Left colon (tissue), 2 donors: ENCODE measurements at regions not wholly inside any gene's neighbourhood (a gene's known extent, or its start where the extent isn't known, plus 50 kb on each side); places are given as distances from the start of the nearest gene placed in this dataset.

Source experiments
- ATAC-seq: fragments of 200-7000 bp; cut with Tn5 transposase; one replicate; pipeline ENCODE4 v1.9.1; 2020; ENCODE audit warnings: mild to moderate bottlenecking, moderate library complexity
- DNase-seq, 2 donors: peaks; one replicate each; pipeline ENCODE4 v3.0.0-alpha.2; 2020
- intact Hi-C, 2 donors: fragments of 100-400 bp; cut with DNase I in 1 of 2; cut with micrococcal nuclease in 1 of 2; formaldehyde crosslinking; loops; one replicate each; pipeline versions ENCODE4 v1.11.2 to v1.14.0; 2022; cut with DNase I, micrococcal nuclease
- donor health status: DM: no; HTN: no; CAD: no.
- donor health status: DM: yes; HTN: yes; CAD: no.

DNA sequence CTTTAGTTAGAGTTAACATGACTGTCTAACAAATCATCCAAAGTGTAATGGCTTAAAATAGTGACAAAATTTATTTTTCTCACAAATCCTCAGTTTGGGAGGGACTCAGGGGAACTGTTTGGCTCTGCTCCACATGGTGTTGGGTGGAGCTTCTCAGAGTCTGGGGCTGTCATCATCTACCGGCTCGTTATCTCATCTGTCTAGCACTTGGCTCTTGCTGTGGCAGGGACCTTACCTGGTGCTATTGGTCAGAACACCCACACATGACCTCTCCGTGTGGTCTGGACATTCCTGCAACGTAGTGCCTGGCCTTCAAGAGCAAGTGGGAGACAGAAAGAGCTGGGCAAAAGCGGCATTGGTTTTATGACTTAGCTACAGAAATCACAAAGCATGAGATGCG is 866.9 kb upstream of the FRG1 start:
- no peak for DNase-seq
- ATAC-seq = no peak
- intact Hi-C loops = no loop called here

DNA sequence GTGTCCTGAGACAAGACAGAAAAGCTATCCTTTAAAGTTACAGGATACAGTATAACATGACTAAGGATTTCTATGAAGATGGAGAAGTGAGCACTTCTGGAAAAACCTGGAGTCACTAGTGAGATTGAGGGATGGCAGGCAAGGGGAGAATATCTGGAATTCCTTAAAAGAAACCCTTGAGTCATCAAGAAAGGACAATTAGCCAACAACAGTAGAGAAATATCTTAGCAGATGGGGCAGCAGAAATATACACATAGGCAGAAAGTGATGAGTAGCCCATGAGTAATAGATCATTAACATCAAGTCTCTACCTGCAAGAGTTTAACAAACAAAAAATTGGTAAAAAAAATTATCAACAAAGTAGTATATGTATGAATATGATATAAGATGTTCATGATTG is 858.8 kb upstream of the FRG1 start:
- intact Hi-C loops = no loop called here

DNA sequence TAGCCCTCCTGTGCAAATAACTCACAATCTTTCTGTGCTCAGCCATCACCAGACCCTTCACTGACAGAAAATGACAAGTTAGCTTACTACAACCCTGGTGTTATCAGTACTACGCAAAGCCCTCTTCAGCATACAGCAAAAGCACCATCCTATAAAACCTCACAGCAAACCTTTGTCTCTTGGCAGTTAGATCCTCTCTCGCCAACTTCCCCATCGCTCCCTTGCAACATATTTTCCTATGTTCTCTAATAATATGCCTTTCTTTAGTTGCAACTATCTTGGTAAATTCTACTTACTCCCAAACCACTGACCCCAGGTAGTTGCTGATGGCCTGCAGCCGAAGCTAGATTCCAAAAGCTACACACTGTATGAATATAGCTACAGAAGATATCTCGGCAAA is 856.9 kb upstream of the FRG1 start:
- intact Hi-C loops = no loop called here
- DNase-seq (no peak), ATAC-seq (no peak)

More for the DNA sequence above, 858.8 kb upstream of the FRG1 start:
- no peak for ATAC-seq
- DNase-seq = no peak

DNA sequence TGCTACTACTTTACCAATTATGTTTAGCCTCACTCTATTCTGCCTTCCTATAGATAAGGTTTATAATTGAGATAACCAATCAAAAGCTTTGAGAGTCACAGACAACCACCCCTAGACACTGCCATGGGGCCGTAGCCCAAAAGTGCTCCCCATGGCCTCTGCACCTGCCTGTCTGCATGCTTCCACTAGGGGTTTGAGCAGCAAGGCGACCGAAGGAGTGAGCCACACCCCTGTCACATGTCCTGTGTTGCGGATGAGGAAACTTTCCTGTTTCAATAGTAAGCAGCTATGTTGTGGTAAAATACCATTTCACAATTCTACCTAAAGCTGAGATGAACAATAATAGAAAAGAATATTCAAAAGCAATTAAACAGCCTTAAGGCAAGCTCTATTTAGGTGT is 856.0 kb upstream of the FRG1 start:
- intact Hi-C loops = no loop called here
- ATAC-seq (no peak), DNase-seq (no peak)

DNA sequence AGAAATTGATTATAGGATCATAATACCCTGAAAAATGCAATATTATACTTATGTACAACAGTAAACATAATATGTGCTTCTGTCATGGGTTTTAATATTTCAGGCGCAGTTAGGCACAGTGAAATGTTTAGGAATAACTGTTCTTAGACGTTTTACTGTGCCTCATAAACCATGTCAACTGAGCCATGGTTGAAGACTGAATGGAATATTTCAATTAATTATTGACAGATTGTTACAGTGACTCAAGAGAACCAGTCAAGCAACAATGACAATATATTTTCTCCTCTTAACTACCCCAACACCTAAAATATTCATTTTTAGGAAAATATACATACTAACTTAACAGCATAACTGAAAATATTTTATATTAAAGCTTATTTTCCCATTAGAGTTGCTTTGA is 852.7 kb upstream of the FRG1 start:
- ATAC-seq (no peak), DNase-seq (no peak)
- intact Hi-C loops = no loop called here

DNA sequence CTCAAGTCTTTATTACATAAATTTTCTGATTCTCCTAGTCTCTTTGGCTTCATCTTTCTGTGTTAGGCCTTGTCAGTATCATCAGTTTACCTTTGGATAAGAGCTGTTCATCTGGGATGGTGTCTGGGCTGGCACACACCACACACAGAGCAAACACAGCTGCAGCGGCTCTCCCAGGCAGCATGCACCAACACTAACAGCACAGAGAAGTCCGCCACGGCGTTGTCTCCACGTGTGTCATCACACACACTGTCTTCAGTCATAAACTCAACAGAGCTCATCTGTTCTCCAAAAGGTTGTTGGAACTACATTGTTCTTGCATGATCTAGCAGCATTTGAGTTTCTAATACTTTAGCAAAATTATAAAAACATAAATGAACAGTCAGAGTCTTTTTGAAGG is 851.9 kb upstream of the FRG1 start:
- ATAC-seq (no peak), DNase-seq (no peak)
- intact Hi-C loops = no loop called here

DNA sequence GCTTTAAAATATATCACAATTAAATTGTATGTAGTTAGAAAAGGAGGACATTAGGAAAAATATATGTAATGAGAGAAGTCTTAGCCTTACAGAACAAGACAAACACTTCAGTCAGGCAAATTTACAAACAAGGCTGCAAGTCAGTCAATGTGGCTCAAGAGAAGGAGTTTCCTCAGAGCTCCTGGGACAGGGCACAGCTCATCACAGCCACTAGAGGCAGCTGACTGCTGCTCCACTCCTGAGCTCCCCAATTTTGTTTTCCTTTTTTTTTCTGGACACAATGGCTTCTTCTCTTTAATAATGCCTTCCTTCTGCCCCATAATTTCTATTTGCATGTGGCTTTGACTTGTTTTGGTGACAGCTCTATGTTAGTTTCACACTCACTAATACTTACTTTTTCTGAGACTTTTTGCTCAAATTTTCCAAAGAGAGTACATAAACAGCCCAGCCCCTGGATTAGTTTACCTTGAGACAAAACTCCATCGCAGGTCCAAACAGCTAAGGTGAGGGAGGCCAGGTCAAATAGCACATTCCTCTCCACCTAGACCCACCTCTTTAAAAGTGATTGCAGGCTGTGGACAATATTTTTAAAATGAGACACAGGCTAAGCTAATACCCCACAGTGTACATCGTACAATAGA is 850.4 kb upstream of the FRG1 start:
- DNase-seq (no peak), ATAC-seq (no peak)
- intact Hi-C loops = no loop called here

DNA sequence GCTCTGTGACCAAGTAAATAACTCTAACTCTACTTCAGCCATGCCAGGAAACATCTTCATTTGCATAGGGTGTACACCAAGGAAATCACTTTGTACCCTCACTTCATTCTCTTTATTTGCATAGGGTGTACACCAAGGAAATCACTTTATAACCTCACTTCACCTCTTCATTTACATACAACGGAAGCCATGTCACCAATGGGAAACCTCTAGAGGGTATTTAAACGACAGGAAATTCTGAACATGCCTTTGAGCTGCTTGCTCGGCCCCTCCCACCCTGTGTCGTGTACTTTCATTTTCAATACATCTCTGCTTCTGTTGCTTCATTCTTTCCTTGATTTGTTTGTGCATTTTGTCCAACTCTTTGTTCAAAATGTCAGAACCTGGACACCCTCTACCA is 848.1 kb upstream of the FRG1 start:
- intact Hi-C loops = no loop called here
- ATAC-seq (no peak), DNase-seq (no peak)

DNA sequence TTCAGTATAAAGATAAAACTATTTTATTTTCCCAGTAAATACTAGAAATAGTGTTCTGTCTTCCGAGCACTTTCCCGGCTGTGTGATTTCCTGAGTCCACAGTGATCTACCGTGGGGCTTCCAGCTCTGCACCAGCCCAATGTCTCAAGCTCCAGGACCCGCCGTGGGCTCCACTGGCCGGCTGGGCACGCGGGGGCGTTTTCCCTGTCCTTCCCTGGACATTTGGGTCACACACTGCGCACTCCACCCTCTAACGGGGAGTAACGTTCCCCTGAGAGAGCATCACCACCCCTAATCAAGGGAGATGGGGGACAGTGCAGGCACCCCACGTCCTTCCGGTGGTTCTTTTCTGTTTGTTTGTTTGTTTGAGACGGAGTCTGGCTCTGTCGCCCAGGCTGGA is 844.6 kb upstream of the FRG1 start:
- ATAC-seq (no peak), DNase-seq (no peak)
- intact Hi-C loops = no loop called here

DNA sequence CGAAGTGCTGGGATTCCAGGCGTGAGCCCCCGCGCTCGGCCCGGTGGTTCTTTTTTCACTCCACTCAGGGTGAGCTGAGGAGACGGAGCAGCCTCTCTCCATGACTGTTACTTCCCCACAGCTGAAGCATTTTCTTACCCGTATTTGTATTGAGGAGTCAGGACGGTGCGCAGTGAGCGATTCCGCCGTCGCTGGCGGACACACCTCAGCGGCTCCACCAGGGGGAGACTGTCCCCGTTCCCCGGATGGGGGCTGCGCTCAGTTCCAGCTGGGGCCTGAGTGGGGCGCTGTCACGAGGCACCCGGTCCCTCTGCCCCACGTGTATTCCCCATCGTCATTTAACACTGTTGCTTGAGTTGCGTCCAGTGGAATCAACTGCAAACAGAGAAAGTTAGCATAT is 844.0 kb upstream of the FRG1 start:
- no peak for DNase-seq
- intact Hi-C loops = no loop called here

DNA sequence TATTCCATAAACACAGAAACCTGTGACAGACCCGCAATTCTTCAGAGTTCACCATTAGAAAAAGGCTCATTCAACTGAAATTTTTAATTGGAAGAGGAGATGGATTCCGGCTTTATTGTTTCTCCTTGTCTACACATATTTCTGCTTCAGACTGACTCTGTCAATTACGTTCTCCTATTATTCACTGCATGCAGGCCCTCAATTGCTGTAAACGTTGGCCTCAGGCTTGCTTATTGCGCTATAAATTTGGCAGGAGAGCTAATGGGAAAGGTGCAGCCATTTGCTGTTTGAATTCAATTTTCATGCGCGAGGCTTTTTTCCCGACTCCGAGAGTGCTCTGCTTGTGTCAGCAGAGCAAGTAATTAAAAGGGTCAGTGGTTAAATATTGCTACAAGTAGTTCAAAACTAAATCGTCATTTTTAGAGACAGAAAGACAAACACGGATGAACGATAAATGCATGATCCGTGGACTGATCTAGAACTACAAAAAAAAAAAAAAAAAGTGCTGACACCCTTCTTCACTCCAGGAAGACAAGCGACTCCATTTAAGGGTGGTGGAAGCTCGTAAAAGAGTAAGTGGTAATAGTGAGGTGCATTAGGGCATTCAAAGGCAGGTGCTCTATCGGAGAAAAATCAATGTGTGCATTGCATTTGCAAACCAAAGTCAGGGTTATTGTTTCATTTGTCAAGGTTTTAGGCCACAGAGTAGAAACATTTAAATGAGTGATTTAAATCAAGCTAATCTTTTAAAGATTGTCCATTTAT is 841.6 kb upstream of the FRG1 start:
- ATAC-seq = no peak
- intact Hi-C loops = no loop called here
- no peak for DNase-seq

More for the DNA sequence above, 844.0 kb upstream of the FRG1 start:
- ATAC-seq = no peak

DNA sequence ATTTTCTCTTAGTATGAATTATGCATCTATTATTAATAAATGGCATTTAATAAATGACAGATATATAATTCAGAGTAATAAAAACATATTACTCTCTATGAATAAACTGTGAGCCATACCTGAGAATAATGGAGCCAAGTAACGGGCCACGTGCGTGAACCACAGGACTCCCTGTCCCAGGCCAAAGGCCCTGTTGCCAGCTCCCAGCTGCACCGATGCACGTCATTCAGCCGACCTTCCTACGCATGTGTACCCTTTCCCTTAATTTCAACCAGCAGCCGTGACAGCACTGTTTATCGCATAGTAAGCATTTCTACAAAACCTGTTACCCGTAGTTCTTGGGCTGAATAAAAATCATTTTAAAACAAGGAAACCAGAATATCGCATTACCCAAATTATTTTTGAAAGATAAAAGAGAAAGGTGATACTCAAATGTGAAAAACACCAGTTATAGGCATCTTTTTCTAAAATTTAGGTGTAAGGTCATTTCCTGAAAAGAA is 827.2 kb upstream of the FRG1 start:
- DNase-seq = no peak
- ATAC-seq = no peak
- intact Hi-C loops = no loop called here

DNA sequence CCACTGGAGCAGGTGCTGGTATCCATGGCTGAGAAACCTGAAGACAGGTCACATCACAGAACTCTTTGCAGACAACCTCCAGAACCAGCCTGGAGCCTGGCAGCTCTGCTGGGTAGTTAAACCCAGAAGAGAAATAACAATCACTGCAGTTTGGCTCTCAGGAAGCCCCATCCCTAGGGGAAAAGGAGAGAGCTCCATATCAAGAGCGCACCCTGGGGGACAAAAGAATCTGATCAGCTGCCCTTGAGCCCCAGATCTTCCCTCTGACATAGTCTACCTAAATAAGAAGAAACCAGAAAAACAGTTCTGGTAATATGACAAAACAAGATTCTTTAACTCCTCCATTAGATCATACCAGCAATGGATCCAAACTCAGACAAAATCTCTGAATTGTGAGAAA is 823.2 kb upstream of the FRG1 start:
- intact Hi-C loops = no loop called here
- ATAC-seq (no peak), DNase-seq (no peak)

DNA sequence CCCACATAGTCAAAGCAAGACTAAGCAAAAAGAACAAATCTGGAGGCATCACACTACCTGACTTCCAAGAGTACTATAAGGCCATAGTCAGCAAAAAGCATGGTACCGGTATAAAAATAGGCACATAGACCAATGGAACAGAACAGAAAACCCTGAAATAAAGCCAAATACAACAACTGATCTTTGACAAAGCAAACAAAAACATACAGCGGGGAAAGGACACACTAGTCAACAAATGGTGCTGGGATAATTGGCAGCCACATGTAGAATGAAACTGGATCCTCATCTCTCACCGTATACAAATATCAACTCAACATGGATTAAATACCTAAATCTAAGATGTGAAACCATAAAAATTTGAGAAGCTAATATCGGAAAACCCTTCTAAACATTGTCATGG is 819.3 kb upstream of the FRG1 start:
- intact Hi-C loops = no loop called here
- no peak for DNase-seq
- ATAC-seq = no peak

DNA sequence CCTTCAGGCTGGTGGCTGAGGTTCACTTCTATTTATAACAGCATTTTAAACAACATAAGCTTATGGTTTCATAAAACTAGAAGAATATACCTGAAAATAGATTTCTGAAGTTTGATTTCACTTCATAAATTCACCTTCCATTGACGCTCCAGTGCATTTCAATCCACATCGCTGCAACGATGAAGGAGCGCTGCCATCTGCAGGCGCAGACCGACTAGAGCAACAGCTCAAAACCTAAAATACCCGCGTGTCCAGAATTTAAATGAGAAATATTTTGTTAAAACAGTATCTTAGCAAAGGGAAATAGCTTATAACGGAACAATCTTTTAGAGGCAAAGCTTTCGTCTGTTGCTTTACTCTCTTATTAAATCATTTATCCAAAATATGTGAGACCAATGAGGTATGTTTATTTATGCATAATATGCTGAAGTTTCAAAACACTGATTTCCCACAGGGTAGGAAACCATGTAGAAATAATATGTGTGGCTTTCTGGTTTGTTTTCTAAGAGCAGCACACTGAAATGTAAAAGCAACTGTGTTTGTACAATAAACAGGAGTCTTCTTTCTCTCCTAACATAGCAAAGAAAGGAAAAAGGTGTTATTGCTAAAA is 816.4 kb upstream of the FRG1 start:
- no peak for ATAC-seq
- DNase-seq = no peak
- intact Hi-C loops = no loop called here

DNA sequence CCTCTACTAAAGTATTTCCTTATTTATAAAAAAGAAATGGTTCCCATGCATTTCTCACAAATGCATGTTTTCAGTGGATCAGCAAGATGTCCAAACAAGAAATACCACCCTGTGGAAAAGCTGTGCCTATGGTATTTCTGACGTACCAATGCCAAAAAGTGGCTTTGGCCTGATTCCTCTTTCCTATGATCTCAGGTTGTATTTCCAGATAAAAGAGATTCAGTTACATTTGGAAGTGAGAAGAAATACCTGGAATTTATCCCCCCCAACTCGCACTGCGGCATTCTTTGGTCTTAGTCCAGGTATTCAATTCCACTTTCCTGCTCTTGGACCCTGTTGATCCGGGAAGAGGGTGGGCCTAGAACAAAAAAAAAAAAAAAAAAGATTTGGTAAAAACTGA is 815.9 kb upstream of the FRG1 start:
- DNase-seq = no peak
- intact Hi-C loops = no loop called here

DNA sequence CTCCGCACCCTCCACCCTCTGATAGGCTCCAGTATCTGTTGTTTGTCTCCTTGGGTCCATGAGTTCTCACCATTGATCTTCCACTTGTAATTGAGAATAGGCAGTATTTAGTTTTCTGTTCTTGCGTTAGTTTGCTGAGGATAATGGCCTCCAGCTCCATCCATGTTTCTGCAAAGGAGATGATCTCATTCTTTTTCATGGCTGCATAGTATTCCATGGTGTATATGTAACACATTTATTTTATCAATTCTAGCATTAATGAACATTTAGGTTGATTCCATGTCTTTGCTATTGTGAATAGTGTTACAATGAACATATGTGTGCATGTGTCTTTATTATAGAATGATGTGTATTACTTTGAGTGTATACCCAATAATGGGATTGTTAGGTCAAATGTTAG is 814.6 kb upstream of the FRG1 start:
- intact Hi-C loops = no loop called here
- DNase-seq = no peak

More for the DNA sequence above, 815.9 kb upstream of the FRG1 start:
- ATAC-seq = no peak

DNA sequence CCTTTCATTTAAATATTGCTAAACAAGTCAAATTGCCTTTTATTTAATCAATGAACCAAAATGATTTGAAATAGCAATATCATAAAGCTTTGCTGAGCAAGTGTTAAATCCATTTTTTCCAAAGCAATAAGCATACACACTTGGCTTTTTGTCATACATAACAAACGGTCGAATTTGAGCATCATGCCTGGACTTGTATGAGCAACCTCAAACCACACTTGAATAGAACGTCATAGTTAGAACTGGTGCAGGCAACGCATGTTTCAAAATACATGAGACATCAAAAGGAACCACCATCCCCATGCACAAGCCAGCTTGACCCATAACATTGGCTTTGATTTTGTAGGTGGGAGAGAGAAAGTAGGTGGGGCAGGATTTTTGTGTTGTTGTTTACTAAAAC is 812.3 kb upstream of the FRG1 start:
- intact Hi-C loops = no loop called here
- no peak for ATAC-seq

More for the DNA sequence above, 814.6 kb upstream of the FRG1 start:
- no peak for ATAC-seq

DNA sequence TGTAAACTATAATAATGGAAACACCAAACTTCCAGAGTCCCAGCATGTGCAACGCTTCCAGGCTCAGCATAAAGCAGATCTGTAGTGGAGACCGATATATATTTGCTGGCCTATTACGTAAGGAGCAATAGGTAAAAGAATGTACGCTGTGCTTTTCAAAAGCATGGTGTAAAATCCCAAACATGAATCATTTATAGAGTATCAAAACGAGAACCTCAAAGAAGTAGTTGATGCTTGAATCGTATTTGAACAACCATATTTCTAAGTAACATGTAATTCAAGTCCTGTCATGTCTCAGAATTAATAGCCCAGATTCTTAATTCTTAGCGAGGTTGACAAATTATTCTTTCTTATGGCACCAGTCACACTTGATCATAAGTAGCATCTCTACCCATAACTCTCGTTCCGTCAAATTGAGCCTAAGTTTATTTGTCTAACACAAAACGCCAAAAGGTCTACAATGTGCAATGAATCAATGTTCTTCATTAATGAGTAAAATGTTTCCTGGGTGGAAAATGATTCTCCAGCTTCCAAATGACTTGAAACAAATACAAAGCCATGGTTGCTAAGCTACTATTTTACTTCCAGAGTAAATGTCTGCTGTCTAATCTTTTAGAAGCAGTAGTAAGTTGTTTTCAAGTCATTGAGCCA is 811.5 kb upstream of the FRG1 start:
- intact Hi-C loops = no loop called here
- DNase-seq = no peak
- no peak for ATAC-seq

More for the DNA sequence above, 812.3 kb upstream of the FRG1 start:
- DNase-seq = no peak

DNA sequence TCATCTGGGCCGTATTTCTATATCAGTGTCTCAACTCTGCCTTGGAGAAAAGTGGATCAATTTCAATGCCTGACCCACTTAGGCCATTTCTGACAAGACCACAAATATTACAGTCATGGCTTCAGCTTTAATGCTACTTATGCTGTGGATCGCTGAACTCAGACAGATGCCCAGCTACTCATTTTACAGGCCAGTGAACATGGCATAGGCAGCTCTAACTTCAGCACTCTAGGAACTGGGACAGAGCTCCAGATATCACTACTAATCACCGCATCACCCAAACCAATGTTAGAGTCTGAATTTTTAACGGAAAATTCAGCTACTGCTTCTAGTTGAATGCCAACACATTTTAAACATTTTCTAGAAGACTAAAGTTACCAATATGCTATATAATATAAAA is 809.6 kb upstream of the FRG1 start:
- DNase-seq = no peak
- intact Hi-C loops = no loop called here

More for the DNA sequence above, 809.6 kb upstream of the FRG1 start:
- no peak for ATAC-seq
